ENCODE measurements at regions not wholly inside any gene's neighbourhood (a gene's known extent, or its start where the extent isn't known, plus 50 kb on each side); places are given as distances from the start of the nearest gene placed in this dataset.

GRCh38 chr22:48453751-48454485 is 1373.8 kb downstream of the BRD1 start:
- no peak for TF ChIP-seq CTCF (IDR thresholded peaks at IDR 0.05; ENCODE audit: insufficient read depth, low read depth, low read length, missing control alignments)
- DNase-seq (ENCODE audit: low read depth), result no peak
- no peak overlapping the region for H3K4me3 ChIP-seq (ENCODE audit: low read length)

GRCh38 chr22:48453171-48453570 is 1374.5 kb downstream of the BRD1 start:
- no peak for DNase-seq (ENCODE audit: low read depth)
- H3K4me3 ChIP-seq (ENCODE audit: low read length), result no peak overlapping the region
- no peak for TF ChIP-seq CTCF (IDR thresholded peaks at IDR 0.05; ENCODE audit: insufficient read depth, low read depth, low read length, missing control alignments)

DNA sequence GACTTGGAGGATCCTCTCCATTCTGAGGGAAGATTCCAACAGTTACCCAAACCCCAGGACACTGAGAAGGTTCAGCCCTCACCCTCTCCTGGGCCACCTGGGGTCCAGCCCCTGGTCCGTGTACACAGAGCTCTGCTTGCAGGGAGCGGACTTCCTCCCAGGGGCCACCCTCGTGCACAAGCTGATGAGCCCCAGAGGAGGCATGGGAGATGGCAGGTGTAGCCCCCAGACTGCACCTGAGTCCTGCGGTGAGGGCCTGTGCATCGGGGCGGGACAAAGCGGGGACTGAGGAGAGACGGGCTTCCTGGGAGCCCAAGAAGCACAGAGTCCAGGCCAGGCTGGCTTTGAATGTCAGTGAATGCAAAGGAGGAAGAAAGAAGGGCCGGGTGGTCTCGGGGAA is 1374.9 kb downstream of the BRD1 start:
- no peak overlapping the region for H3K4me3 ChIP-seq (ENCODE audit: low read length)
- no peak for TF ChIP-seq CTCF (IDR thresholded peaks at IDR 0.05; ENCODE audit: insufficient read depth, low read depth, low read length, missing control alignments)
- DNase-seq (ENCODE audit: low read depth), result no peak

- H3K4me3 ChIP-seq (ENCODE audit: low read length), result no peak overlapping the region
- no peak for DNase-seq (ENCODE audit: low read depth)
- no peak for TF ChIP-seq CTCF (IDR thresholded peaks at IDR 0.05; ENCODE audit: insufficient read depth, low read depth, low read length, missing control alignments)
Observed at GRCh38 chr22:48451891-48452290, 1375.8 kb downstream of the BRD1 start.

DNA sequence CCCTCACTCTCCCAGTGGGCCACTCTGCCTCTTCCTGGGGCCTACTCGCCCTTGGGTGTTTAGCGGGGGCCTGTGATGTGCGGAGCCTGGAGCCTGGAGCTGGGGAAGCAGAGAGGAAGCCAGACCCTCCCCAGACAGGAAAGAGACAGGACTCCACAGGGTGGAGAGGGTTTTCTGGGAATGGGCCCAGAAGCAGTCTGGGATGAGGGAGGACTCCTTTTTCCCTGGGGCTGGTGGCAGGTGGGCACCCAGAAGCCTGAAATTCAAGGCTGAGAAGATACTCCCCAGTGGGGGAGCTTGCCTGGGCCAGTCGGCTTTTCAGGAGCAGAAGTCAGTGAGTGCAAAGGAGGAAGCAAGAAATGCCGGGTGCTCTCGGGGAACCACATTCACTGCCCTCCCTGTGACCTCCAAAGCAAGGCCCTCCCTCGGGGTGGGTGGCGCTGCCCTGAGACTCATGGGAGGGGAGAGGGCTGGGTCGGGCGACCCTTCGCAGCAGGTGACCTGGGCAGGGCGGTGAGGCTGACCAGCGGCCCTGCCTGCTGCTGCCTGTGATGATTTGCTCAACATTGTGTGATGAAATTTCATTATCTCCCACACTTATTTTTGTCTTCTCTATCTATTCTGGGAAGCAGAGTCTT is 1377.4 kb downstream of the BRD1 start:
- DNase-seq (ENCODE audit: low read depth), result no peak
- TF ChIP-seq CTCF (IDR thresholded peaks at IDR 0.05; ENCODE audit: insufficient read depth, low read depth, low read length, missing control alignments), result no peak
- no peak overlapping the region for H3K4me3 ChIP-seq (ENCODE audit: low read length)

- no peak for TF ChIP-seq CTCF (IDR thresholded peaks at IDR 0.05; ENCODE audit: insufficient read depth, low read depth, low read length, missing control alignments)
- no peak overlapping the region for H3K4me3 ChIP-seq (ENCODE audit: low read length)
- DNase-seq (ENCODE audit: low read depth), result no peak
Observed at GRCh38 chr22:48449466-48450187, 1378.0 kb downstream of the BRD1 start.

Measured in epithelial cell of esophagus (primary cell).